ENCODE measurements at regions not wholly inside any gene's neighbourhood (a gene's known extent, or its start where the extent isn't known, plus 50 kb on each side); places are given as distances from the start of the nearest gene placed in this dataset.
A peak's percentile ranks its signal among the peaks of the same experiment; 100 is the strongest.
"Not testable (repeated sequence)": the region's sequence is repeated elsewhere in the genome, so short reads cannot be mapped to it uniquely, and the experiment has no call there.

DNA sequence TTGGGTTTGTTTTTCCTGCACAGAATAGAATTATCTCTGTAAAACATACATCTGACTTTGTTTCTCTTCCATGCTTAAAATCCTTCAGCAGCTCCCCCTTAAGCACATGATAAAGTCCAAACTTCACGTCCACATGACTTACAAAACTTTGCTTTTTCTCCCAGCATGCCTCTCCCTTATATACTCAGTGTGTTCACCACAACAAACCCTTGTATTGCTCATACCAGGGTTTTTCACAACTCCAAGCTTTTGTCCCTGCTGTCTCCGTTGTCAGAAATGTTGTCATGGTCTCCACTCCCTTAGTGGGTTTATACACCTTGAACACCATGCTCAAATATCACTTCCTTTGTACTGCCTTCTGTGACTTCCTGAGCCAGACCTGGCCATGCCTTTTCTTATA is 91.1 kb upstream of the MITF start:
- H3K4me3 ChIP-seq = peak overlapping the region; percentile 14; the same call in 1 of the 2 replicates
- no peaks in the 10 kb centered on the region; the same call in 1 of the 2 replicates for H3K9me3 ChIP-seq
- H4K20me1 ChIP-seq = no peaks in the 10 kb centered on the region
- H3K36me3 ChIP-seq = no peaks in the 10 kb centered on the region
- no peak overlapping the region for H3K9ac ChIP-seq
- no peak for TF ChIP-seq Cebpa-rat (IDR thresholded peaks at IDR 0.05)
- H3K4me2 ChIP-seq = peak overlapping the region; percentile 70
- H3K27ac ChIP-seq = peak overlapping the region; percentile 57
- H3K4me1 ChIP-seq = peaks cover 53% of the 10 kb centered on the region
- no peaks in the 10 kb centered on the region for H3K27me3 ChIP-seq

DNA sequence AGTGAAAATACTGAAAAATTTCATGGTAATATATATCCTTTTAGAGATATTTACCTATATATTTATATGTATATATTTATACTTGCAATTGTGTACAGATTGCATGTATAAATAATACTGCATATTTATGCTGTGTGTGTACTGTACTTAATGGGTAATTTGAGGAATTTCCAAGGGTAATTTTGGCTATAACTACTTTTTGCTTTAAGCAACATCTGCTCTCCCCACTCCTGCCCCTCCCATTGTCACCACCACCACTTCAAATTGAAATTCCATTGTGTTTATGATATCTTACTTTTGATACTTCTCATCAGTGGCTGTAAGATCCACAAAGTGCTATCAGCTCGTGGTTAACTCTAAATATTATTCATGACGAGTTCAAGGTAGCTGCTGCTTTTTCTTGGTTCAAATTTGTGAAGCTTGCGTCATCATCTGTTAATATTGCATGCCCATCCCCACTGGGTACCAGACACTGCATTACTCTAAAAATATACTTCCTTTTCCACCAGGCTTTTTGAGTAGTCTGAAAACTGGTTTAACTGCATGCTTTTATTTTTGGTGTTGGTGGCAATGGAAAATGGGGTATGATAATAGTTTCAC is 91.7 kb upstream of the MITF start:
- Histone ChIP-seq H4K20me1 (no peaks in the 10 kb centered on the region), H3K9me3 (no peaks in the 10 kb centered on the region; the same call in 1 of the 2 replicates), H3K36me3 (no peaks in the 10 kb centered on the region), H3K4me1 (peaks cover 48% of the 10 kb centered on the region), H3K4me2 (peak overlapping the region; percentile 70), H3K27me3 (no peaks in the 10 kb centered on the region), H3K27ac (peak overlapping the region; percentile 57), H3K9ac (no peak overlapping the region), H3K4me3 (peak overlapping the region; percentile 14; the same call in 1 of the 2 replicates)
- no peak for TF ChIP-seq Cebpa-rat (IDR thresholded peaks at IDR 0.05)

DNA sequence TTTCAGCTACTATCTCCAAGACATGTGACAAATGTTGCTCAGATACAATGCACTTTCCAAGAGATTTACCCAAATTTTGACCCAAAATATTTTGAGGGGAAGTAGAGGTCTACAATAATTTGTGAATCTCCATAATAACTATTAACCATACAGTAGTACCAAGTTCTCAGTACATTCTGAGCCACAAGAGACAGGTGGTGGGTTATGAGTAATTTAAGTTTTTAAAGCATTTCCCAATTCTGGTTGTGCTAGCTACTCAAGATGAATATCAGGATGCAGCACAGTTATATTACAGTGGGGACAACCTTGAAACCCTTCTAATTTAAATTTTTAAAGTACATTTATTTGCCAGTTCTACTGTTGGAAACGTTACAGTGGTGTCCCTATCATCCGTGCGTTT is 92.2 kb upstream of the MITF start:
- Histone ChIP-seq H3K27ac (0 out of 2 replicates have a peak overlapping the region, but pooled peaks have one; percentile 20), H3K36me3 (no peaks in the 10 kb centered on the region), H3K4me2 (peak overlapping the region; percentile 70), H4K20me1 (no peaks in the 10 kb centered on the region), H3K4me3 (no peak overlapping the region), H3K9me3 (no peaks in the 10 kb centered on the region; the same call in 1 of the 2 replicates), H3K27me3 (no peaks in the 10 kb centered on the region), H3K9ac (no peak overlapping the region), H3K4me1 (peaks cover 43% of the 10 kb centered on the region)
- TF ChIP-seq Cebpa-rat (IDR thresholded peaks at IDR 0.05) = no peak

DNA sequence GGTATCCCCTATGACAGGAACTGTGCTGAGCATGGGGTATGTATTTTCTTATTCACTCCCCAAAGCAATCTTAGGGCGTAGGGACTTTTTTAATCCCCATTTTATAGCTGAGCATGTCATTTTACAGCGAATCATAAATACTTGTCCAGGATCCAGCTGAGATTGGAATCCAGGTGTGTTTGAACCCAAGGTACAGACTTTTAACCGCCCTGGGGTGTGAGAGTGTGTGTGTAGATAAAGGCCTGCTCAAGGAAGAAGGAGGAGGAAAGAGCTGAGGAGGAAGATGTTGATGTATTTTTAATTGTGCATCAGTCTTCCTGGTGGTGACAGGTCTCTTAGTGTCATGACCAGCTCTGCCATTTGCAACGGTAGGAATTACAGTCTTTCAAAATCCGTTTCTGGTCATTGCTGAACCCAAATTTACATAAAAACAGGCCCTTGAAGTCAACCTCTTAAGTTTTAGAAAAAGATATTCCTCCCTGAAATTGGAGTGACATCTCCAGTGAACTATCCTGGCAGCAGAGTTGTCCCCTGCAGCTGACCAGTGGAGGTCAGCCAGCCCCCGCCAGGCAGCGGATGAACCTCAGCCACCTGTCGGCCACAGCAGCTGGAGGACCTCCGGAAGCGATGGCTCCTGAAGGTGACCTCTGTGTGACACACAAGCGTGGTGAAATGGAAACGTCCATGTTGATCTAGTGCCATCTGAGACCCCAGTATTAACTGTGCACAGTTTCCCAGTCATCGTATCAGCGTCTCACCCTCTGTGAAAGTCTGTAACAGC is 92.8 kb upstream of the MITF start:
- Histone ChIP-seq H3K4me1 (peaks cover 37% of the 10 kb centered on the region), H3K4me2 (peak overlapping the region; percentile 70), H3K9me3 (no peaks in the 10 kb centered on the region; the same call in 1 of the 2 replicates), H4K20me1 (no peaks in the 10 kb centered on the region), H3K27ac (0 out of 2 replicates have a peak overlapping the region, but pooled peaks have one; percentile 20), H3K4me3 (no peak overlapping the region), H3K27me3 (no peaks in the 10 kb centered on the region), H3K36me3 (no peaks in the 10 kb centered on the region), H3K9ac (no peak overlapping the region)
- TF ChIP-seq Cebpa-rat (IDR thresholded peaks at IDR 0.05) = no peak

DNA sequence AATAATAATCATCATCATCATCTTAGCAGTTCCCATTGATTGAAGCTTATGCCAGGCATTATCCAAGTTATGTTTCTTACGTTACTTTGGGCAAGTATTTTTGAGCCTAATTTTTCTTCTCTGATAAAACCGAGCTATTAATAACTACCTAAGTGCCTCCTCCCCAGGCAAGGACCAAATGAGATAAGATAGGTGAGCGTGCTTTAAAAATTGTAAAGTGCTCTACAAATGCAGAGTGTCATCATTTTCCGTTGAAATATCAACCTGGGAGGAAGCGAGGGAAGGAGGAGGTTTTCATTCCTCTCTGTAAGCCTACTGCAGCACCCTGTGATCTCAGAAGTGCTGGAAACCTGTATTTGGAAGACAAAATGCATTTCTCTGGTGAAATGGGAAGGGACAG is 96.7 kb upstream of the MITF start:
- H3K27ac ChIP-seq = no peak overlapping the region
- H3K9me3 ChIP-seq = peaks cover 3% of the 10 kb centered on the region; the same call in 1 of the 2 replicates
- H4K20me1 ChIP-seq = no peaks in the 10 kb centered on the region
- TF ChIP-seq Cebpa-rat (IDR thresholded peaks at IDR 0.05) = no peak
- H3K4me1 ChIP-seq = peaks cover 13% of the 10 kb centered on the region
- no peak overlapping the region for H3K9ac ChIP-seq
- H3K36me3 ChIP-seq = no peaks in the 10 kb centered on the region
- no peaks in the 10 kb centered on the region for H3K27me3 ChIP-seq
- H3K4me3 ChIP-seq = no peak overlapping the region
- no peak overlapping the region for H3K4me2 ChIP-seq

DNA sequence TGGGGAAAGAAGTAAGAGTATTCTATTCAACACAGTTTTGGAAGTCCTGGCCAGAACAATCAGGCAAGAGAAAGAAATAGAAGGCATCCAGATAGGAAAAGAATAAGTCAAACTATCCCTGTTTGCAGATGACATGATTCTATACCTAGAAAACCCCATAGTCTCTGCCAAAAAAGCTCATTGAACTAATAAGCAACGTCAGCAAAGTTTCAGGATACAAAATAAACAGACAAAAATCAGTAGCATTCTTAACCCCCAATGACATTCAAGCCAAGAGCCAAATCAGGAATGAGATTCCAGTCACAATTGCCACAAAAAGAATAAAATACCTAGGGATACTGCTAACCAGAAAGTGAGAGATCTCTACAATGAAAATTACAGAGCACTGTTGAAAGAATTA is 99.4 kb upstream of the MITF start:
- no peak overlapping the region for H3K4me3 ChIP-seq
- H3K36me3 ChIP-seq = no peaks in the 10 kb centered on the region
- H3K27me3 ChIP-seq = no peaks in the 10 kb centered on the region
- H3K4me1 ChIP-seq = no peaks in the 10 kb centered on the region
- H3K9me3 ChIP-seq = peaks cover 3% of the 10 kb centered on the region; the same call in 1 of the 2 replicates
- H3K4me2 ChIP-seq = no peak overlapping the region
- TF ChIP-seq Cebpa-rat (IDR thresholded peaks at IDR 0.05) = no peak
- H3K27ac ChIP-seq = no peak overlapping the region
- no peak overlapping the region for H3K9ac ChIP-seq
- H4K20me1 ChIP-seq = no peaks in the 10 kb centered on the region

DNA sequence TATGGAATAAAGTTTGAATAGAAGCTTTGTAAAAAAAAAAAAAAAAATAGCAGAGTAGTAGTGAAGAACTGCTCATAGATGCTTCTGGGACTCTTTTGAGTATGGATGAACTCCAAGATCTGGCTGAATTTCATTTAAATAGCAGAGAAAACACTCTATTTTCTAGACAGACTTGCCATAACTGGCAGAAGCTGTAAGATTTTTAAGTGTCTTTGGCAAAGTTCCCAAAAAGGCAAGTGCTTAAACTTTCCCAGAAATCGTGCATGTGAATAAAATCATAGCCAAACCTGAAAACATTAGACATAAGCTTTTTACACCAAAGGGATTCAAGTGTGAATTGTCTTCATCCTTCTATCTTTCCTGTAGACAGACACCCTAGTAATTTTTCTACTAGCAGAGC is 110.3 kb upstream of the MITF start:
- Histone ChIP-seq H3K9me3 (peaks cover 11% of the 10 kb centered on the region), H4K20me1 (no peaks in the 10 kb centered on the region), H3K27me3 (no peaks in the 10 kb centered on the region), H3K27ac (no peak overlapping the region), H3K4me2 (no peak overlapping the region), H3K4me3 (no peak overlapping the region), H3K9ac (no peak overlapping the region), H3K4me1 (no peaks in the 10 kb centered on the region), H3K36me3 (no peaks in the 10 kb centered on the region)
- TF ChIP-seq Cebpa-rat (IDR thresholded peaks at IDR 0.05) = no peak

DNA sequence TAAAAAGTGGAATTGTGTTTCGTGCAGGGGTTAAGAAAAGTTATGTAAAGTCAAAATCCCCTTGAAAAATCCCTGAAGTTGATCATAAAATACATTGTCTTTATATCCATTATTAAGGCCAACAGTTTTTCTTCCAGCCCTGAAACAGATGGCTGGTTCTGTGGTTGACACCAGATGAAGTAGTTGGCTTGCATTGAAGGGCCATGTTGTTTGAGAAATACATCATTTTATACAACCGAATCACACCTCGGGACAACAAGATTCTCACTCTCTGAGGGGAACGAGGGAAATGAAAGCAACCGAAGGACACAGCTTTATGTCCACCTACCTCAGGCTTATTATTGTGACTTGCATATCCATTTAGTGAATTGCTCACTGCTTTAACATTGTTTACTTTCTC is 126.0 kb upstream of the MITF start:
- no peak for TF ChIP-seq Cebpa-rat (IDR thresholded peaks at IDR 0.05)
- Histone ChIP-seq H3K4me1 (no peaks in the 10 kb centered on the region), H3K27me3 (no peaks in the 10 kb centered on the region), H3K4me2 (no peak overlapping the region), H3K9me3 (peaks cover 20% of the 10 kb centered on the region), H3K4me3 (no peak overlapping the region), H3K9ac (no peak overlapping the region), H3K27ac (no peak overlapping the region), H3K36me3 (no peaks in the 10 kb centered on the region), H4K20me1 (no peaks in the 10 kb centered on the region)

DNA sequence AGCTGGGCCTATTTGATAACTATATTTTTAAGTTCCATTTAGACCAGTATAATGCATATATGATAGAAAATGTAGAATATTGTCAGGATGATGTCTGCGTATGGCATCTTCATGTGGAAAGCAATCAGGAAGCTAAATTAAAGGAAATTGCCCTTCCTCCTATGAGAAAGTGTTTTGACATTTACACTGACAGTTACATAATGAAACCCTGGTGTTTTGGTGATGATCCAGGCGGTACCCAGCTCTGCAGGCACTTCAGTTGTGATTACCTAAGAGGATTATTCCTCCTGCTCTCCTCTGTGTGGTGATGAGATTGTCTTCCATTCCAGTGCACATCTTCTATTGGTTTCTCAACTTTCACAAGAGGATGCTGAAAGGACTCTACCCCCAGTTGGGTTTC is 126.5 kb upstream of the MITF start:
- H3K36me3 ChIP-seq = no peaks in the 10 kb centered on the region
- peaks cover 20% of the 10 kb centered on the region for H3K9me3 ChIP-seq
- no peaks in the 10 kb centered on the region for H3K27me3 ChIP-seq
- no peak for TF ChIP-seq Cebpa-rat (IDR thresholded peaks at IDR 0.05)
- no peak overlapping the region for H3K4me2 ChIP-seq
- no peaks in the 10 kb centered on the region for H4K20me1 ChIP-seq
- no peak overlapping the region for H3K27ac ChIP-seq
- no peak overlapping the region for H3K9ac ChIP-seq
- no peak overlapping the region for H3K4me3 ChIP-seq
- H3K4me1 ChIP-seq = no peaks in the 10 kb centered on the region

DNA sequence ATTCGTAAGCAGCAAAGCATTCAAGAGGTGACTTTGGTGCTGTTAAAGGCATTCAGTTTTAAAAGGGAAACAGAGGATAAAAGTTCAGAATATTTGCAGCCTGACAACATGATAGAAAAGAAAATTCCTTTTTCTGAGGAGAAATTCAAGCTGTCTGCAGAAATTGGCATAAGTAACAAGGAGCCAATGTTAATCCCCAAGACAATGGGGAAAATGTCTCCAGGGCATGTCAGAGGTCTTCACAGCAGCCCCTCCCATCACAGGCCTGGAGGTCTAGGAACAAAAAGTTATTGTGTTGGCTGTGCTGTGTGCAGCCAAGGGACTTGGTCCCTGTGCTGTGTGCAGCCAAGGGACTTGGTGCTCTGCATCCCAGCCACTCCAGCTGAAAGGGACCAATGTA is 129.7 kb upstream of the MITF start:
- H3K4me1 ChIP-seq, H3K4me3 ChIP-seq, H3K27ac ChIP-seq, H3K9ac ChIP-seq, H4K20me1 ChIP-seq, H3K27me3 ChIP-seq, H3K4me2 ChIP-seq, H3K36me3 ChIP-seq: not testable (repeated sequence)
- H3K9me3 ChIP-seq = peaks cover 20% of the 10 kb centered on the region

Data from BLaER1 (cell line).